ENCODE measurements at regions not wholly inside any gene's neighbourhood (a gene's known extent, or its start where the extent isn't known, plus 50 kb on each side); places are given as distances from the start of the nearest gene placed in this dataset.

GRCh38 chr13:64073203-64073602 is 2657.6 kb upstream of the PCDH20 start:
- TF ChIP-seq CTCF (IDR thresholded peaks at IDR 0.05) (no peak), POLR2A (IDR thresholded peaks at IDR 0.05) (no peak)
